GM12864 (cell line): ENCODE measurements at regions not wholly inside any gene's neighbourhood (a gene's known extent, or its start where the extent isn't known, plus 50 kb on each side); places are given as distances from the start of the nearest gene placed in this dataset.
A peak's percentile ranks its signal among the peaks of the same experiment; 100 is the strongest.
"Not testable (repeated sequence)": the region's sequence is repeated elsewhere in the genome, so short reads cannot be mapped to it uniquely, and the experiment has no call there.

Source experiments
- DNase-seq: peaks from one replicate; pipeline ENCODE4 v3.0.0-alpha.2; 2011; ENCODE audit warnings: low read depth
- H3K4me3 ChIP-seq: 2 replicates; pipeline ENCODE4 v1.5.1; 2011; ENCODE audit warnings: mild to moderate bottlenecking, low read depth, low read length, control low read depth
- CTCF ChIP-seq: IDR thresholded peaks from 2 replicates; pipeline ENCODE4 v1.5.1; 2011; ENCODE audit warnings: low read depth, mild to moderate bottlenecking, moderate library complexity, low read length, control low read depth, inconsistent platforms; ENCODE audit errors: missing control alignments

DNA sequence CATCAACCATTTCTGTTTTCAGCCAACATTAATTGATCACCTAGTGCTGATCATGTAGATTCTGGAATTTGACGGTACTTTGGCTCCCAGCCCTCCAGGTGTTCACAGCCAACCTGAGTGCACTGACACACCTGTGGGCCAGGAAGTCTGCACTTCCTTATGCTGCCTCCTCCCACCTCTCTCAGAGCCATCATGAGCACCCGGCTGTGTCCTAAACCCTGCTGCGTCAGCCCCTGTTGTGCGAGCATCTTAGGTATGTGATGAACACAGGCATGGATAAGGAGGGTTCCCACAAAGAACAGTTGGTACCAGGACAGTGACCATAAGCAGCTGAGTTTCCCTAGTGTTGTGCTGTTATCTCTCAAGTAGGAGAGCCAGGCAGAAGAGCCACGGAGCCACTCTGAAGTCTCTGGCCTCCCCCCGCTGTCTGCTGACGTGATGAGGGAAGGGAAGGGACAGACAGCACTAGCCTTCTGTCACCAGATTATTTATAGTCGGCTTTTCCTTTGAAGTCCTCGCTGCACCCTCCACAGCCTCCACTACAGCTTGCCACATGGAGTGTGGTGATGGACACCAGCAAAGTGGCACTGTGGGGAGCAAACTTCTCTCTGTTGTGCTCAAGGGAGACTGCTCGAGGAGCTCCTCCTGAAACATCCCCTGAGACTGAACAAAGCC is 162.8 kb upstream of the ANKFN1 start:
- H3K4me3 ChIP-seq = no peak overlapping the region
- DNase-seq = no peak
- no peak for TF ChIP-seq CTCF

- peak; percentile 3 for TF ChIP-seq CTCF
- no peak for DNase-seq
- no peak overlapping the region for H3K4me3 ChIP-seq
These were observed 156.4 kb upstream of the ANKFN1 start for GRCh38 chr17:55996826-55997225.

- H3K4me3 ChIP-seq = no peak overlapping the region
- no peak for DNase-seq
- TF ChIP-seq CTCF = no peak
These were observed 152.9 kb upstream of the ANKFN1 start for GRCh38 chr17:56000411-56000810.

- not testable (repeated sequence) for H3K4me3 ChIP-seq, DNase-seq
These were observed 150.6 kb upstream of the ANKFN1 start for GRCh38 chr17:56002656-56003055.

GRCh38 chr17:56009795-56010651 is 143.3 kb upstream of the ANKFN1 start:
- no peak overlapping the region for H3K4me3 ChIP-seq
- no peak for DNase-seq
- TF ChIP-seq CTCF = no peak

DNA sequence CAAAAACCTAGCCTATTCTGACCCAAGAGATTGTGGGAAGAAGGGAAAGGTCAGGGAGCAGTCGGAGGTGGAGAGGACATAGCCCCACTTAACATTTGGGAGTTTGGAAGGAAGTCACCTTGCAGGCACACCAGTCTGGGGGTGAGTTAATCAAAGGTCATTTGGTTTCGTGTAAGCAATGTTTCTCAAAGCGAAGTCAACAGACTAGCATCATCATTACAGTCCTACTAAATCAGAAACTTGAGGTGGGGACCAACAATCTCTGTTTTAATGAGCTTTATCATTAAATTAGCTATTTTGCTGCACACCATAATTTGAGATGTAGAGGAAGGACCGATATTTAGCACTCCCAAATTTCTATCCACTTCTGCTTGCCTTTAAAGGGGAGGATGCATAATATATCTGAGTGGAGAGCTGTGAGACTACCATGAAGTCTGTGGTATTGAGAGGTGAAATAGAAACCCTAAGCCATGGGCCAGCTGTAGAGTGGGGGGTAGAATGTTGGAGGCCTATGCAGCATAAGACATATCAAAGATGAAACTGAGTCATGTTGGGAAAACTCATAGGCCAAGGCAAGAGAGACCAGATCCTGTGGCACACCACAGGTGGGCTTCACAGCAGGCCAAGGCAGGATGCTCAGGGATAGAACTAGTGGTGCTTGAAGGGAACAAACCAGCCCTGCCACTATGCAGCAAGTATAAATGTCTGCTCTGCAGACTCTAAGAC is 141.7 kb upstream of the ANKFN1 start:
- no peak overlapping the region for H3K4me3 ChIP-seq
- no peak for DNase-seq
- TF ChIP-seq CTCF = no peak

GRCh38 chr17:56018211-56018610 is 135.1 kb upstream of the ANKFN1 start:
- no peak for DNase-seq

More at GRCh38 chr17:56018211-56018610, 135.1 kb upstream of the ANKFN1 start:
- no peak for TF ChIP-seq CTCF
- H3K4me3 ChIP-seq = no peak overlapping the region
